GM18951 (cell line): ENCODE measurements at regions not wholly inside any gene's neighbourhood (a gene's known extent, or its start where the extent isn't known, plus 50 kb on each side); places are given as distances from the start of the nearest gene placed in this dataset.

ENCODE experiments used
- POLR2A ChIP-seq: IDR thresholded peaks from 4 replicates; pipeline ENCODE4 v1.6.1; 2011; ENCODE audit warnings: mild to moderate bottlenecking; ENCODE audit not compliant: insufficient read length, insufficient read depth; ENCODE audit errors: extremely low read depth
- in situ Hi-C: fragments of 300-500 bp; cut with MboI; formaldehyde crosslinking; loops from one replicate; pipeline ENCODE4 v1.12.0; 2022; ENCODE audit warnings: low sequenced_read_pairs, mixed read lengths, inconsistent platforms; ENCODE audit not compliant: unreplicated experiment

GRCh38 chr2:47652061-47652690, 81.4 kb upstream of the KCNK12 start:
- no peak for TF ChIP-seq POLR2A
- in situ Hi-C loops, result no loop called here

GRCh38 chr2:47651296-47651695, 80.5 kb upstream of the KCNK12 start:
- in situ Hi-C loops, result no loop called here

GRCh38 chr2:47650001-47650535, 79.3 kb upstream of the KCNK12 start:
- in situ Hi-C loops, result no loop called here
- no peak for TF ChIP-seq POLR2A

More at GRCh38 chr2:47651296-47651695, 80.5 kb upstream of the KCNK12 start:
- TF ChIP-seq POLR2A, result no peak

GRCh38 chr2:47645246-47645645, 74.5 kb upstream of the KCNK12 start:
- no peak for TF ChIP-seq POLR2A
- in situ Hi-C loops, result no loop called here

GRCh38 chr2:47644351-47644750, 73.6 kb upstream of the KCNK12 start:
- in situ Hi-C loops, result no loop called here
- no peak for TF ChIP-seq POLR2A

- no peak for TF ChIP-seq POLR2A
- in situ Hi-C loops, result no loop called here
Measured at GRCh38 chr2:47641366-47641765, 70.6 kb upstream of the KCNK12 start.

- in situ Hi-C loops, result no loop called here
- TF ChIP-seq POLR2A, result no peak
Measured at GRCh38 chr2:47640356-47640755, 69.6 kb upstream of the KCNK12 start.

- no peak for TF ChIP-seq POLR2A
- in situ Hi-C loops, result no loop called here
Measured at GRCh38 chr2:47639467-47639866, 68.7 kb upstream of the KCNK12 start.

- in situ Hi-C loops, result no loop called here
Measured at GRCh38 chr2:47638430-47638829, 67.6 kb upstream of the KCNK12 start.

GRCh38 chr2:47636596-47637264, 65.9 kb upstream of the KCNK12 start:
- in situ Hi-C loops, result no loop called here
- no peak for TF ChIP-seq POLR2A

More at GRCh38 chr2:47638430-47638829, 67.6 kb upstream of the KCNK12 start:
- TF ChIP-seq POLR2A, result no peak

GRCh38 chr2:47636176-47636575, 65.4 kb upstream of the KCNK12 start:
- in situ Hi-C loops, result no loop called here
- no peak for TF ChIP-seq POLR2A

- TF ChIP-seq POLR2A, result no peak
- in situ Hi-C loops, result no loop called here
Measured at GRCh38 chr2:47632754-47633153, 62.0 kb upstream of the KCNK12 start.

- TF ChIP-seq POLR2A, result no peak
- in situ Hi-C loops, result no loop called here
Measured at GRCh38 chr2:47631792-47632398, 61.1 kb upstream of the KCNK12 start.

- in situ Hi-C loops, result no loop called here
- no peak for TF ChIP-seq POLR2A
Measured at GRCh38 chr2:47631306-47631705, 60.5 kb upstream of the KCNK12 start.
